ENCODE measurements at regions not wholly inside any gene's neighbourhood (a gene's known extent, or its start where the extent isn't known, plus 50 kb on each side); places are given as distances from the start of the nearest gene placed in this dataset.
A peak's percentile ranks its signal among the peaks of the same experiment; 100 is the strongest.

- Mint-ChIP-seq H3K4me1 (peaks cover 3% of the 10 kb centered on the region), H3K9me3 (peaks cover 6% of the 10 kb centered on the region)
- H3F3A ChIP-seq (ENCODE audit: low read depth), result peaks cover 4% of the 10 kb centered on the region
Measured at GRCh38 chr2:164078421-164078820, 342.6 kb upstream of the FIGN start.

GRCh38 chr2:164073101-164074074 lies 337.6 kb upstream of the FIGN start:
- H3K27me3 ChIP-seq, result no peaks in the 10 kb centered on the region
- no peaks in the 10 kb centered on the region for H3K36me3 Mint-ChIP-seq
- H3K27ac Mint-ChIP-seq, result peak overlapping the region; percentile 44
- no peak overlapping the region for H3K27ac ChIP-seq
- H3K36me3 ChIP-seq, result no peaks in the 10 kb centered on the region
- H2AFZ ChIP-seq (replicated peaks), result peak overlapping the region; percentile 43
- no peak overlapping the region for H3K4me3 ChIP-seq
- H3K9me3 ChIP-seq (ENCODE audit: low read depth), result no peaks in the 10 kb centered on the region
- H3K9me3 Mint-ChIP-seq, result peaks cover 6% of the 10 kb centered on the region
- no peak for DNase-seq (ENCODE audit: low spot score)
- no peaks in the 10 kb centered on the region for H3F3A ChIP-seq (ENCODE audit: low read depth)
- H3K4me2 ChIP-seq, result no peak overlapping the region
- H3K79me2 ChIP-seq (ENCODE audit: low read depth), result no peaks in the 10 kb centered on the region
- no peak overlapping the region for H3K9ac ChIP-seq
- peaks cover 17% of the 10 kb centered on the region for H3K4me1 Mint-ChIP-seq
- peaks cover 22% of the 10 kb centered on the region for H3K4me1 ChIP-seq
- TF ChIP-seq EZH2phosphoT487 (IDR thresholded peaks at IDR 0.05) (no peak), CTCF (IDR thresholded peaks at IDR 0.05) (no peak), EZH2 (IDR thresholded peaks at IDR 0.05) (no peak)
- H3K27me3 Mint-ChIP-seq (ENCODE audit: insufficient read depth, low read depth), result peaks cover 4% of the 10 kb centered on the region
- no peaks in the 10 kb centered on the region for H4K20me1 ChIP-seq (ENCODE audit: low read depth)
- no peak overlapping the region for H3K4me3 Mint-ChIP-seq

More at GRCh38 chr2:164078421-164078820, 342.6 kb upstream of the FIGN start:
- Mint-ChIP-seq H3K36me3 (no peaks in the 10 kb centered on the region), H3K27ac (no peak overlapping the region), H3K4me3 (no peak overlapping the region), H3K27me3 (ENCODE audit: insufficient read depth, low read depth) (no peaks in the 10 kb centered on the region)
- Histone ChIP-seq H3K4me1 (peaks cover 12% of the 10 kb centered on the region), H3K9me3 (ENCODE audit: low read depth) (no peaks in the 10 kb centered on the region), H3K79me2 (ENCODE audit: low read depth) (no peaks in the 10 kb centered on the region), H3K36me3 (no peaks in the 10 kb centered on the region), H3K9ac (no peak overlapping the region), H3K4me2 (no peak overlapping the region), H4K20me1 (ENCODE audit: low read depth) (no peaks in the 10 kb centered on the region), H3K27ac (no peak overlapping the region), H2AFZ (replicated peaks) (no peak overlapping the region), H3K27me3 (no peaks in the 10 kb centered on the region), H3K4me3 (no peak overlapping the region)
- no peak for DNase-seq (ENCODE audit: low spot score)
- TF ChIP-seq CTCF (IDR thresholded peaks at IDR 0.05) (no peak), EZH2 (IDR thresholded peaks at IDR 0.05) (no peak), EZH2phosphoT487 (IDR thresholded peaks at IDR 0.05) (no peak)

GRCh38 chr2:164069540-164069939 lies 333.7 kb upstream of the FIGN start:
- H3K9me3 ChIP-seq (ENCODE audit: low read depth), result no peaks in the 10 kb centered on the region
- H3K4me2 ChIP-seq, result no peak overlapping the region
- no peak overlapping the region for H3K4me3 ChIP-seq
- H3K27me3 Mint-ChIP-seq (ENCODE audit: insufficient read depth, low read depth), result peaks cover 4% of the 10 kb centered on the region
- no peaks in the 10 kb centered on the region for H3K27me3 ChIP-seq
- H3K27ac ChIP-seq, result no peak overlapping the region
- no peak for DNase-seq (ENCODE audit: low spot score)
- H2AFZ ChIP-seq (replicated peaks), result no peak overlapping the region
- no peak overlapping the region for H3K4me3 Mint-ChIP-seq
- H3K27ac Mint-ChIP-seq, result no peak overlapping the region
- no peaks in the 10 kb centered on the region for H3K79me2 ChIP-seq (ENCODE audit: low read depth)
- no peaks in the 10 kb centered on the region for H3K36me3 Mint-ChIP-seq
- peaks cover 8% of the 10 kb centered on the region for H3F3A ChIP-seq (ENCODE audit: low read depth)
- H3K9me3 Mint-ChIP-seq, result no peaks in the 10 kb centered on the region
- H3K4me1 Mint-ChIP-seq, result peaks cover 31% of the 10 kb centered on the region
- H4K20me1 ChIP-seq (ENCODE audit: low read depth), result no peaks in the 10 kb centered on the region
- H3K4me1 ChIP-seq, result peaks cover 59% of the 10 kb centered on the region
- no peaks in the 10 kb centered on the region for H3K36me3 ChIP-seq
- H3K9ac ChIP-seq, result no peak overlapping the region
- TF ChIP-seq CTCF (IDR thresholded peaks at IDR 0.05) (no peak), EZH2phosphoT487 (IDR thresholded peaks at IDR 0.05) (no peak), EZH2 (IDR thresholded peaks at IDR 0.05) (no peak)

All from neural progenitor cell (in vitro differentiated cells).